Loucy (cell line): ENCODE measurements at regions not wholly inside any gene's neighbourhood (a gene's known extent, or its start where the extent isn't known, plus 50 kb on each side); places are given as distances from the start of the nearest gene placed in this dataset.

ENCODE experiments used
- H2AFZ ChIP-seq: fragments of 200-600 bp; sonication (generic); 2 replicates; pipeline ENCODE4 v1.6.0; 2016; ENCODE audit warnings: antibody characterized with exemption, mild to moderate bottlenecking, low read length, moderate library complexity
- H3F3A ChIP-seq: fragments of 200-600 bp; 2 replicates; pipeline ENCODE4 v1.6.0; 2016; ENCODE audit warnings: antibody characterized with exemption, low read depth, mild to moderate bottlenecking
- H3K27me3 ChIP-seq: fragments of 200-600 bp; sonication (generic); 2 replicates; pipeline ENCODE4 v1.6.1; 2014; ENCODE audit warnings: low read length, mild to moderate bottlenecking; ENCODE audit not compliant: insufficient read depth, poor library complexity, severe bottlenecking
- H3K36me3 ChIP-seq: fragments of 200-600 bp; sonication (generic); 2 replicates; pipeline ENCODE4 v1.6.1; 2016; ENCODE audit warnings: low read length; ENCODE audit not compliant: insufficient read depth
- H3K4me1 ChIP-seq: fragments of 200-600 bp; sonication (generic); 2 replicates; pipeline ENCODE4 v1.5.1; 2014; ENCODE audit warnings: low read length, mild to moderate bottlenecking; ENCODE audit not compliant: insufficient read depth, poor library complexity, severe bottlenecking
- H3K4me2 ChIP-seq: fragments of 200-600 bp; sonication (generic); 2 replicates; pipeline ENCODE4 v1.6.0; 2014; ENCODE audit warnings: antibody characterized with exemption, low read length, low read depth, mild to moderate bottlenecking; ENCODE audit not compliant: poor library complexity, severe bottlenecking
- H3K4me3 ChIP-seq: fragments of 200-600 bp; sonication (generic); 2 replicates; pipeline ENCODE4 v1.5.1; 2014; ENCODE audit warnings: low read length, mild to moderate bottlenecking, mixed read lengths; ENCODE audit not compliant: poor library complexity, severe bottlenecking
- H3K79me2 ChIP-seq: fragments of 200-600 bp; sonication (generic); 2 replicates; pipeline ENCODE4 v1.6.1; 2014; ENCODE audit warnings: low read length; ENCODE audit not compliant: insufficient read depth
- H3K9ac ChIP-seq: fragments of 200-600 bp; sonication (generic); 2 replicates; pipeline ENCODE4 v1.6.0; 2014; ENCODE audit warnings: mild to moderate bottlenecking, low read depth, low read length, moderate library complexity; ENCODE audit not compliant: poor library complexity, severe bottlenecking
- H3K9me2 ChIP-seq: fragments of 200-600 bp; sonication (generic); replicated peaks from 2 replicates; pipeline ENCODE4 v1.6.1; 2016; ENCODE audit warnings: low read depth, low read length, mixed read lengths
- H3K9me3 ChIP-seq: fragments of 200-600 bp; sonication (generic); 2 replicates; pipeline ENCODE4 v1.6.1; 2014; ENCODE audit warnings: mild to moderate bottlenecking, antibody characterized with exemption, low read length, low read depth; ENCODE audit not compliant: insufficient read depth
- H4K20me1 ChIP-seq: fragments of 200-600 bp; sonication (generic); 2 replicates; pipeline ENCODE4 v1.6.0; 2014; ENCODE audit warnings: antibody characterized with exemption, low read length, mild to moderate bottlenecking; ENCODE audit not compliant: insufficient read depth, poor library complexity, severe bottlenecking
- CTCF ChIP-seq: fragments of 200-600 bp; sonication (generic); conservative IDR thresholded peaks from 2 replicates; pipeline ENCODE4 v1.5.1; 2014; ENCODE audit warnings: mild to moderate bottlenecking, antibody characterized with exemption, low read length
- EZH2phosphoT487 ChIP-seq: fragments of 200-600 bp; IDR thresholded peaks from 2 replicates; pipeline ENCODE4 v1.6.1; 2018; ENCODE audit warnings: antibody characterized with exemption, mild to moderate bottlenecking, moderate library complexity, borderline replicate concordance

GRCh38 chr5:118522626-118523025 is 465.7 kb downstream of the DTWD2 start:
- Histone ChIP-seq H3K36me3 (no peaks in the 10 kb centered on the region), H3K4me3 (no peak overlapping the region), H4K20me1 (no peaks in the 10 kb centered on the region), H3K4me2 (no peak overlapping the region), H3F3A (no peaks in the 10 kb centered on the region), H3K9me2 (no peaks in the 10 kb centered on the region), H3K79me2 (no peaks in the 10 kb centered on the region), H2AFZ (no peak overlapping the region), H3K4me1 (no peaks in the 10 kb centered on the region), H3K9me3 (no peaks in the 10 kb centered on the region), H3K27me3 (no peaks in the 10 kb centered on the region), H3K9ac (no peak overlapping the region)
- TF ChIP-seq CTCF (no peak), EZH2phosphoT487 (no peak)

GRCh38 chr5:118520771-118521415 is 467.5 kb downstream of the DTWD2 start:
- Histone ChIP-seq H3F3A (no peaks in the 10 kb centered on the region), H3K27me3 (no peaks in the 10 kb centered on the region), H3K4me2 (no peak overlapping the region), H3K4me1 (no peaks in the 10 kb centered on the region), H4K20me1 (no peaks in the 10 kb centered on the region), H3K79me2 (no peaks in the 10 kb centered on the region), H3K9ac (no peak overlapping the region), H3K9me2 (no peaks in the 10 kb centered on the region), H2AFZ (no peak overlapping the region), H3K9me3 (no peaks in the 10 kb centered on the region), H3K36me3 (no peaks in the 10 kb centered on the region), H3K4me3 (no peak overlapping the region)
- TF ChIP-seq CTCF: no peak
- TF ChIP-seq EZH2phosphoT487: no peak

- Histone ChIP-seq H3F3A (no peaks in the 10 kb centered on the region), H3K79me2 (no peaks in the 10 kb centered on the region), H3K9ac (no peak overlapping the region), H3K9me3 (no peaks in the 10 kb centered on the region), H3K4me1 (no peaks in the 10 kb centered on the region), H2AFZ (no peak overlapping the region), H3K4me2 (no peak overlapping the region), H3K9me2 (no peaks in the 10 kb centered on the region), H3K36me3 (no peaks in the 10 kb centered on the region), H3K4me3 (no peak overlapping the region), H3K27me3 (no peaks in the 10 kb centered on the region), H4K20me1 (no peaks in the 10 kb centered on the region)
- TF ChIP-seq CTCF (no peak), EZH2phosphoT487 (no peak)
Observed at GRCh38 chr5:118519466-118519865, 468.9 kb downstream of the DTWD2 start.
